Left kidney (tissue), 1 donor: ENCODE measurements at regions not wholly inside any gene's neighbourhood (a gene's known extent, or its start where the extent isn't known, plus 50 kb on each side); places are given as distances from the start of the nearest gene placed in this dataset.

Source experiments
- DNase-seq: peaks from one replicate; pipeline ENCODE4 v3.0.0-alpha.2; 2013

GRCh38 chr10:131563411-131563810 is 251.9 kb upstream of the TCERG1L start:
- DNase-seq = no peak

GRCh38 chr10:131567279-131568162 is 256.0 kb upstream of the TCERG1L start:
- no peak for DNase-seq

GRCh38 chr10:131568866-131569265 is 257.3 kb upstream of the TCERG1L start:
- no peak for DNase-seq

- DNase-seq = no peak
These were observed 258.6 kb upstream of the TCERG1L start for GRCh38 chr10:131569851-131570715.

GRCh38 chr10:131570716-131571307 is 259.3 kb upstream of the TCERG1L start:
- DNase-seq = no peak

- no peak for DNase-seq
These were observed 259.8 kb upstream of the TCERG1L start for GRCh38 chr10:131571346-131571745.

- DNase-seq = no peak
These were observed 260.3 kb upstream of the TCERG1L start for GRCh38 chr10:131571865-131572264.

- no peak for DNase-seq
These were observed 261.7 kb upstream of the TCERG1L start for GRCh38 chr10:131573256-131573655.

GRCh38 chr10:131573707-131574106 is 262.2 kb upstream of the TCERG1L start:
- no peak for DNase-seq

- DNase-seq = no peak
These were observed 262.8 kb upstream of the TCERG1L start for GRCh38 chr10:131574363-131574706.

- no peak for DNase-seq
These were observed 263.3 kb upstream of the TCERG1L start for GRCh38 chr10:131574707-131575430.

- DNase-seq = no peak
These were observed 264.4 kb upstream of the TCERG1L start for GRCh38 chr10:131575877-131576276.

- DNase-seq = no peak
These were observed 265.0 kb upstream of the TCERG1L start for GRCh38 chr10:131576341-131577177.

GRCh38 chr10:131577178-131577555 is 265.6 kb upstream of the TCERG1L start:
- DNase-seq = no peak

- no peak for DNase-seq
These were observed 266.4 kb upstream of the TCERG1L start for GRCh38 chr10:131577786-131578471.

GRCh38 chr10:131578472-131578970 is 267.0 kb upstream of the TCERG1L start:
- no peak for DNase-seq

GRCh38 chr10:131579251-131580071 is 267.9 kb upstream of the TCERG1L start:
- DNase-seq = no peak

- no peak for DNase-seq
These were observed 268.6 kb upstream of the TCERG1L start for GRCh38 chr10:131580076-131580652.

GRCh38 chr10:131580674-131581073 is 269.2 kb upstream of the TCERG1L start:
- DNase-seq = no peak
